Fibroblast of mammary gland (primary cell): ENCODE measurements at regions not wholly inside any gene's neighbourhood (a gene's known extent, or its start where the extent isn't known, plus 50 kb on each side); places are given as distances from the start of the nearest gene placed in this dataset.

Source experiments
- DNase-seq: peaks from one replicate; pipeline ENCODE4 v3.0.0-alpha.2; 2010; ENCODE audit warnings: low read depth
- H3K4me3 ChIP-seq: 2 replicates; pipeline ENCODE4 v1.5.1; 2011; ENCODE audit warnings: low read depth, mild to moderate bottlenecking, low read length, moderate library complexity; ENCODE audit not compliant: control insufficient read depth
- TF ChIP-seq, protein P1 (sequence below): conservative IDR thresholded peaks from 2 replicates; pipeline ENCODE4 v1.5.1; 2011; ENCODE audit warnings: low read depth, low read length, inconsistent platforms; ENCODE audit not compliant: control insufficient read depth, insufficient read depth

GRCh38 chr6:91083211-91083610 is 496.3 kb upstream of the MAP3K7 start:
- no peak overlapping the region for H3K4me3 ChIP-seq
- TF ChIP-seq, protein P1, sequence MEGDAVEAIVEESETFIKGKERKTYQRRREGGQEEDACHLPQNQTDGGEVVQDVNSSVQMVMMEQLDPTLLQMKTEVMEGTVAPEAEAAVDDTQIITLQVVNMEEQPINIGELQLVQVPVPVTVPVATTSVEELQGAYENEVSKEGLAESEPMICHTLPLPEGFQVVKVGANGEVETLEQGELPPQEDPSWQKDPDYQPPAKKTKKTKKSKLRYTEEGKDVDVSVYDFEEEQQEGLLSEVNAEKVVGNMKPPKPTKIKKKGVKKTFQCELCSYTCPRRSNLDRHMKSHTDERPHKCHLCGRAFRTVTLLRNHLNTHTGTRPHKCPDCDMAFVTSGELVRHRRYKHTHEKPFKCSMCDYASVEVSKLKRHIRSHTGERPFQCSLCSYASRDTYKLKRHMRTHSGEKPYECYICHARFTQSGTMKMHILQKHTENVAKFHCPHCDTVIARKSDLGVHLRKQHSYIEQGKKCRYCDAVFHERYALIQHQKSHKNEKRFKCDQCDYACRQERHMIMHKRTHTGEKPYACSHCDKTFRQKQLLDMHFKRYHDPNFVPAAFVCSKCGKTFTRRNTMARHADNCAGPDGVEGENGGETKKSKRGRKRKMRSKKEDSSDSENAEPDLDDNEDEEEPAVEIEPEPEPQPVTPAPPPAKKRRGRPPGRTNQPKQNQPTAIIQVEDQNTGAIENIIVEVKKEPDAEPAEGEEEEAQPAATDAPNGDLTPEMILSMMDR, result no peak
- peak; percentile 15 for DNase-seq

DNA sequence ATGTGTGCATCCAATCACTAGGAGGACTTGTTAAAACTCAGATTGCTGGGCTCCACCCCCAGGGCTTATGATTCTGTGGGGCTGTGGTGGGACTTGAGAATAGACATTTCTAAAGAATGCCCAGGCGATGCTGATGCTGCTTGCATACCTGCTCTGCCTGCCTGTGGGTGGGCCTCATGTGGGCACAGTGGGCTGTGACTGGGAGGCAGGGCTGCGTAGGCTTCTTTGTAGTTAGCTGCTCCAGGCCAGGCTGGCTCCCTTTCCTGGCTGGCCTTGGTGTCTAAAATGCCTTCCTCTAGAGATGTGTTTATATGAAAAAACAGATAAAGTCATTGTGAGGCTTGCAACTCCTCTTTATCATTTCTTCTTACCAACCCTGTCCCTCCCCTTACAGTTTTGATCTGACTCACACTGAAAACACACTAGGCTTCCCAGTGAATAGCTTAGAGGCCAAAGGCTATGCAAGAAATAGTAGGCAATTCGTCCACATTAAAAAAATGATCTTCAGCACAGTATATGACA is 495.5 kb upstream of the MAP3K7 start:
- peak; percentile 3 for DNase-seq
- TF ChIP-seq, protein P1, result no peak
- no peak overlapping the region for H3K4me3 ChIP-seq

GRCh38 chr6:91081452-91082067 is 494.7 kb upstream of the MAP3K7 start:
- TF ChIP-seq, protein P1, result peak; percentile 66
- peak; percentile 56 for DNase-seq
- no peak overlapping the region for H3K4me3 ChIP-seq

- no peak for DNase-seq
- no peak overlapping the region for H3K4me3 ChIP-seq
- TF ChIP-seq, protein P1, result no peak
Observed at GRCh38 chr6:91080871-91081270, 494.0 kb upstream of the MAP3K7 start.

GRCh38 chr6:91079969-91080368 is 493.1 kb upstream of the MAP3K7 start:
- no peak for DNase-seq
- no peak overlapping the region for H3K4me3 ChIP-seq
- TF ChIP-seq, protein P1, result no peak

- DNase-seq, result no peak
- TF ChIP-seq, protein P1, result no peak
- H3K4me3 ChIP-seq, result no peak overlapping the region
Observed at GRCh38 chr6:91075244-91075976, 488.5 kb upstream of the MAP3K7 start.
